GM21723 (cell line): ENCODE measurements at regions not wholly inside any gene's neighbourhood (a gene's known extent, or its start where the extent isn't known, plus 50 kb on each side); places are given as distances from the start of the nearest gene placed in this dataset.
"Not testable (repeated sequence)": the region's sequence is repeated elsewhere in the genome, so short reads cannot be mapped to it uniquely, and the experiment has no call there.

ENCODE experiments used
- ATAC-seq: cut with Tn5 transposase; IDR thresholded peaks from one replicate; pipeline ENCODE4 v1.9.1; 2021; ENCODE audit warnings: mild to moderate bottlenecking, moderate library complexity; ENCODE audit not compliant: unreplicated experiment

- ATAC-seq: not testable (repeated sequence)
Observed at GRCh38 chr10:77740396-77740795, 102.8 kb upstream of the KCNMA1 start.

- no peak for ATAC-seq
Observed at GRCh38 chr10:77738496-77739158, 101.0 kb upstream of the KCNMA1 start.

GRCh38 chr10:77737608-77738007 lies 100.0 kb upstream of the KCNMA1 start:
- no peak for ATAC-seq

- not testable (repeated sequence) for ATAC-seq
Observed at GRCh38 chr10:77735136-77735535, 97.5 kb upstream of the KCNMA1 start.

- no peak for ATAC-seq
Observed at GRCh38 chr10:77732213-77733003, 94.8 kb upstream of the KCNMA1 start.

GRCh38 chr10:77727481-77727880 lies 89.9 kb upstream of the KCNMA1 start:
- no peak for ATAC-seq

- ATAC-seq: no peak
Observed at GRCh38 chr10:77726732-77727131, 89.1 kb upstream of the KCNMA1 start.

- ATAC-seq: no peak
Observed at GRCh38 chr10:77726301-77726700, 88.7 kb upstream of the KCNMA1 start.

GRCh38 chr10:77724820-77725219 lies 87.2 kb upstream of the KCNMA1 start:
- ATAC-seq: no peak

- ATAC-seq: no peak
Observed at GRCh38 chr10:77723376-77723775, 85.8 kb upstream of the KCNMA1 start.

GRCh38 chr10:77722956-77723355 lies 85.3 kb upstream of the KCNMA1 start:
- not testable (repeated sequence) for ATAC-seq

GRCh38 chr10:77721815-77722214 lies 84.2 kb upstream of the KCNMA1 start:
- ATAC-seq: no peak

- ATAC-seq: no peak
Observed at GRCh38 chr10:77718957-77719356, 81.3 kb upstream of the KCNMA1 start.

GRCh38 chr10:77718312-77718711 lies 80.7 kb upstream of the KCNMA1 start:
- ATAC-seq: not testable (repeated sequence)

GRCh38 chr10:77717336-77717735 lies 79.7 kb upstream of the KCNMA1 start:
- ATAC-seq: no peak

- ATAC-seq: no peak
Observed at GRCh38 chr10:77716458-77717317, 79.1 kb upstream of the KCNMA1 start.

- ATAC-seq: no peak
Observed at GRCh38 chr10:77715536-77715935, 77.9 kb upstream of the KCNMA1 start.

- no peak for ATAC-seq
Observed at GRCh38 chr10:77715088-77715487, 77.5 kb upstream of the KCNMA1 start.

- no peak for ATAC-seq
Observed at GRCh38 chr10:77713521-77714280, 76.1 kb upstream of the KCNMA1 start.

- no peak for ATAC-seq
Observed at GRCh38 chr10:77712207-77712606, 74.6 kb upstream of the KCNMA1 start.

GRCh38 chr10:77711683-77712049 lies 74.1 kb upstream of the KCNMA1 start:
- peak; percentile 6 for ATAC-seq
